ENCODE measurements at regions not wholly inside any gene's neighbourhood (a gene's known extent, or its start where the extent isn't known, plus 50 kb on each side); places are given as distances from the start of the nearest gene placed in this dataset.

- no peak overlapping the region for H3K4me3 ChIP-seq (ENCODE audit: low read depth, low read length)
These were observed 1129.5 kb downstream of the PLA2G4A start for GRCh38 chr1:187958207-187958606.

GRCh38 chr1:187959062-187959461 lies 1130.3 kb downstream of the PLA2G4A start:
- in situ Hi-C loops (cut with HindIII; ENCODE audit: low sequenced_read_pairs): no loop called here
- no peak for TF ChIP-seq CTCF (IDR thresholded peaks at IDR 0.05; ENCODE audit: low read depth, low read length, missing control alignments)
- no peak for DNase-seq (ENCODE audit: low read depth)

More at GRCh38 chr1:187958207-187958606, 1129.5 kb downstream of the PLA2G4A start:
- TF ChIP-seq CTCF (IDR thresholded peaks at IDR 0.05; ENCODE audit: low read depth, low read length, missing control alignments): no peak
- no peak for DNase-seq (ENCODE audit: low read depth)
- in situ Hi-C loops (cut with HindIII; ENCODE audit: low sequenced_read_pairs): no loop called here

GRCh38 chr1:187960125-187960638 lies 1131.4 kb downstream of the PLA2G4A start:
- no peak for TF ChIP-seq CTCF (IDR thresholded peaks at IDR 0.05; ENCODE audit: low read depth, low read length, missing control alignments)
- in situ Hi-C loops (cut with HindIII; ENCODE audit: low sequenced_read_pairs): no loop called here
- no peak for DNase-seq (ENCODE audit: low read depth)
- H3K4me3 ChIP-seq (ENCODE audit: low read depth, low read length): no peak overlapping the region

More at GRCh38 chr1:187959062-187959461, 1130.3 kb downstream of the PLA2G4A start:
- H3K4me3 ChIP-seq (ENCODE audit: low read depth, low read length): no peak overlapping the region

GRCh38 chr1:187961895-187962294 lies 1133.1 kb downstream of the PLA2G4A start:
- no peak for DNase-seq (ENCODE audit: low read depth)
- TF ChIP-seq CTCF (IDR thresholded peaks at IDR 0.05; ENCODE audit: low read depth, low read length, missing control alignments): no peak
- H3K4me3 ChIP-seq (ENCODE audit: low read depth, low read length): no peak overlapping the region
- in situ Hi-C loops (cut with HindIII; ENCODE audit: low sequenced_read_pairs): no loop called here

- in situ Hi-C loops (cut with HindIII; ENCODE audit: low sequenced_read_pairs): no loop called here
- no peak overlapping the region for H3K4me3 ChIP-seq (ENCODE audit: low read depth, low read length)
- no peak for TF ChIP-seq CTCF (IDR thresholded peaks at IDR 0.05; ENCODE audit: low read depth, low read length, missing control alignments)
- no peak for DNase-seq (ENCODE audit: low read depth)
These were observed 1143.1 kb downstream of the PLA2G4A start for GRCh38 chr1:187971851-187972250.

- no peak overlapping the region for H3K4me3 ChIP-seq (ENCODE audit: low read depth, low read length)
- TF ChIP-seq CTCF (IDR thresholded peaks at IDR 0.05; ENCODE audit: low read depth, low read length, missing control alignments): no peak
- no peak for DNase-seq (ENCODE audit: low read depth)
- in situ Hi-C loops (cut with HindIII; ENCODE audit: low sequenced_read_pairs): no loop called here
These were observed 1148.5 kb downstream of the PLA2G4A start for GRCh38 chr1:187977298-187977697.
